KG1 (cell line): ENCODE measurements at regions not wholly inside any gene's neighbourhood (a gene's known extent, or its start where the extent isn't known, plus 50 kb on each side); places are given as distances from the start of the nearest gene placed in this dataset.

Experiments
- DNase-seq: peaks from one replicate; lab custom pipeline; 2025; lab: John Stamatoyannopoulos, UW

DNA sequence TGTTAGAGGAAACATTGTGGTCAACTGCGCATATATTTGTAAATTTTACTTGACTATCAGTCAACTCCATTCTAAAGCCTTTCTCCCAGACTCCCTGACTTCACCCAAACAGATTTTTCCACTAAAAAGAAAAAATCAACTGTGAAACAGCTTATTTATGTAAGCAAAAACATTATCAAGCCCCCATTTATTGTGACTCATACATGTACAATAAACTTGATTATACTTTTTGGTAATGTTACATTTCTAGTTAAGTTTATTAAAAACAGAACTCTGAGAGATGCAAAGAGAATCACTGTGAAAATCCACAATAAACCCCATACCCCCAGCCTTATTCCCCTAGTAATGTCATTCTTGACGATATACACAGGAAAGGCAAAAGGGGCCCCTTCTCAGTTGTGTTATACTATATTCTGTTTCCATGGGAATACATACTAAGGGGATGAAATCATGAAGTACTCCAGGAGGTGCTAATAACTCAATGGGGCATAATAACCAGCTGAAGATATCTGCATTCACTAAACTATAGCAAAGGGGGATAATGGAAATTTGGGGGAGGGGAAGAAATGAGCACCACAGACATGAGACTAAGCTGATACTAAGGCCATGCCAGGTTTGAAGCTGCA lies 616.0 kb downstream of the ACTL7B start:
- DNase-seq, result no peak

DNA sequence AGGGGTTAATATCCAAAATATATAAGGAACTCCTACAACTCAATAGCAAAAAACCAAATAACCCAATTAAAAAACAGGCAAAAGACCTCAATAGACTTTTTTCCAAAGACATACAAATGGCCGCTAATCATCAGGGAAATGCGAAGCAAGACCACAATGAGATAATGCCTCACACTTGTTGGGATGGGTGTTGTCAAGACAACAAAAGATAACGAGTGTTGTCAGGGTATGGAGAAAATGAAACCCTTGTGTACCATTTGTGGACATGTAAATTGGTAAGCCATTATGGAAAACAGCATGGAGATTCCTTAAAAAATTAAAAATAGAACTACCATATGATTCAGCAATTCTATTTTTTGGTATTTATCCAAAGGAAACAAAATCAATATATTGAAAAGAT lies 620.2 kb downstream of the ACTL7B start:
- DNase-seq, result no peak

- DNase-seq, result no peak
These were observed 621.0 kb downstream of the ACTL7B start for GRCh38 chr9:108234811-108235210.

GRCh38 chr9:108225149-108225800 lies 630.5 kb downstream of the ACTL7B start:
- no peak for DNase-seq

DNA sequence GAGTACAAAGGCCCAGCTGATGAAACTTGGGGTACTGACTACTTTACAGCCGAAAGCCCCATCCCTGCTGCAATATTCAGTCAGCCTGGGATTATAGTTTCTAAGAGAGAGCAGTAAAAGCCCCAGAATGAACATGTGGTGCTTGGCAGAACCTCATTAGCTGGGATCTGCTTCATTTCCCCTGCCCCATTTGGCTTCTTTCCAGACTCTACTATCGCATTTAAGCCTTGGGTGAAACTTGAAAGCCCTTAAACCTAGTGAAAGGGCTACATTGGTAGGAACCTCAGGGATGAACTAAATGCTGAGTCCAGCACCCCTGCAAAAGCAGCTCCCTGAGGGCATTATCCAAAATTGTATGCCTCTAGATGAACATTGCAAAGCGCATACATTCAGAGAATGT lies 631.1 kb downstream of the ACTL7B start:
- no peak for DNase-seq

GRCh38 chr9:108219664-108220063 lies 636.1 kb downstream of the ACTL7B start:
- DNase-seq, result no peak

DNA sequence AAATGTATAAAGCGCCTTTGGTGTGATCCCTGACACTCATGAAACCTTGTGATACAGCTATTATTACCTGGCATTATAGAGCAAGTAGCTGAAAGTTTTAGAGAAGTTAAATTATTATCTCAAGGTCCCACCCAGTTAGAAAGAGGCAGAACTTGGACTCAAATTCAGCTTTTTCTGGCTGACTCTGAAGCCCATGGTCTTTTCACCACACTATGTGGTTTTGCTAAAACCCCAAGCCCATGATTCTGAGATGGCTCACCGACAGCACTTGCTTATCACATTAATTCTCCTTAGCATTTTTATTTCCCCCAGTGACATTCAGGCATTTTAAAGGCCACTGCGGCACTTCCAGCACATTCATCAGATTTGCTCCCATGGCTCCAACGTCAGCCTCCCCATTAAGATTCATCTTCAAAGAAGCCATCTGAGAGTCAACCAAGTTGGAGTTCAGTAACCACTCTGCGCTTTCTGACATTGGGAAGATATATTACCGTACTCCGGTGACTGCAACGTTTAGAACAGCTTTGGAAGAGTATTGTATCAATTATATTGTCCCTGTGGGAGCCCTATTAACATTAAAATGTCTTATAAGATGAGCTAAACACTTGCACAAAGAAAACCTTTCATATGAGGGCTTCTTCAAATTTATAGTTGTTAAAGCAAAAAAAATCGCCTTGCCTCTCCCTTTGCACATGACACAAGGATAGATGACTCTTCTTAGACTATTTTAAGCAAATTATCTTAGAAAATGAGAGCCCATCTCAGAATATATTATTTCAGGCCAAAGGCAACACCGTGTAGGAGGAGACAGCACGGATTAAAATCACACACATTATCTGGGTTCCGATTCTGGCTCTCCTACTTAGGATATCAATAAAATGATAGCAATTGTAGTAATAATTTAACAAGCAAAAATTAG lies 638.1 kb downstream of the ACTL7B start:
- DNase-seq, result no peak

GRCh38 chr9:108213511-108213910 lies 642.3 kb downstream of the ACTL7B start:
- DNase-seq, result no peak

GRCh38 chr9:108212184-108212583 lies 643.6 kb downstream of the ACTL7B start:
- DNase-seq, result no peak

GRCh38 chr9:108211411-108211955 lies 644.3 kb downstream of the ACTL7B start:
- no peak for DNase-seq

DNA sequence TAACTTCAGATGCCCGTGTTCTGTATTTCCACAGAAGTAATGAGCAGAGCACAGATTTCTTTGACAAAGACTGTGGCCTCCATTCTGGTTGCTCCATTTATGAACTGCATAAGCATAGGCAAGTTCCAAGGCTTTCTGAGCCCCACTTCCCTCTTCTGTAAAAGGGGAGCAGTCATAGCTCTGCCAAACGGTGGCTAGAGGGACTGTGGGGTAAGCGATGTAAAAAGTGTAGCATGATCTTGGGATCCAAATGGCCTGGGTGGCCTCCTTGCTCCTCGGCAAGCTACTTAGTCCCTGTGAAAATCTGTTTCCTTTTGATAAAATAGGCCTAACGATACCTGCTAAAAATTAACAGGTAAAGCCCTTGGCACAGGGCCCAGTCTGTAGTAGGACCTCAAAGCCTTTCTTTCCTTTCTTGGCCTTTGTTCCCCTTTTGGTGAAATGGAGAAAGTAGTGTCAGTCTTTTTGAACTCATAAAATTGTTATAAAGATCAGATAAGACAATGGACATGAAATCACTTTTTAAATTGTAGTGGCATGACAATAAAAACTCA lies 646.6 kb downstream of the ACTL7B start:
- DNase-seq, result no peak

GRCh38 chr9:108207561-108208165 lies 648.1 kb downstream of the ACTL7B start:
- DNase-seq, result no peak

DNA sequence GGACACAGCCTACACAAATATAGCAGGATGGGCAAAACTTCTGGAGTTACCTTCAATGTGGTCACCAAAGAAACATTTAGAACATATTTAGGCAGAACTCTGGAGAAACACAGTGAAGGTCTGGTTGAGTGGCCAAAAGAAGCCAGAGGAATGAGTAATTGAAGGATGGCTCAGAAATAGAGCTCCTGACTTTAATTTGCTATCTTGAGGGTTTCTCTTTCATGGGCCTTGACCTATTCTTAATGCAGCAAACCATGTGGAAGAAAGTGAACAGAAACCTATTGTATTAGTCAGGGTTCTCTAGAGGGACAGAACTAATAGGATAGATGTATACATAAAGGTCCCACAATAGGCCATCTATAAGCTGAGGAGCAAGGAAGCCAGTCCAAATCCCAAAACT lies 650.5 kb downstream of the ACTL7B start:
- no peak for DNase-seq

DNA sequence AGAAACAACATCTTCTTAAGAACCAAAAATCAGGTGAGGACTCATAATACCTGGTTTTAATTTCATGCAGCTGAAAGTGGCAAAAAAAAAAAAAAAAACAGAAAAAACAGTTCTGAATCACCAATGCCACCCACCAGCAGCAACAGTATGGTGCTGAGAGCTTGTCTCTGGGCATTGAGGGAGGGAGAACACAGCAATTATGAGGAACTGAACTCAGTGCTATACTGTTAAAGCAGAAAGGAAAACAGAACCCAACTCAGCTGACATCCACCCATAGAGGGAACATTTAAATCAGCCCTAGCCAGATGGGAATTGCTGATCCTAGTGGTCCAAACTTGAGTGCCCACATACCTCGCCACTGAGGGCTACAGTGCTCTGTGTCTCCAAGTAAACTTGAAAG lies 657.9 kb downstream of the ACTL7B start:
- no peak for DNase-seq

GRCh38 chr9:108197008-108197365 lies 658.8 kb downstream of the ACTL7B start:
- DNase-seq, result no peak

GRCh38 chr9:108196332-108197007 lies 659.3 kb downstream of the ACTL7B start:
- DNase-seq, result no peak

DNA sequence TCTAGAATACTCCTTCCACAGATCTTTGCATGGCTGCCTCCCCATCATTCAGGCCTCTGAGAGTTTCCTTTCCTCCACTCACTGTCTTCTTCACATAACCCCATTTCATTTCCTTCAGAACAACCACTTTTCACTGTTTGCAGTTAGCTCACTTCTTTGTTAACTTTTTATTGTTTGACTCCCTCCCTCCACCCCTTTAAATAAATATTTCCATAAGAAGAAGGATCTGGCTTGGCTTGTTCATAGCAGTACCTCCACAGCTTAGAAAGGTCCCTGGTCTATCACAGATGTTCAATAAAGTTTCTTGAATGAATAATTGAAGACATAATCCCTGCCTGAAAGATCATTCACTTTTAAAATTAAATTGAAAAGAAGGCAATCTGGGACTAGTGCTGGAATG lies 661.6 kb downstream of the ACTL7B start:
- no peak for DNase-seq

GRCh38 chr9:108193026-108193710 lies 662.6 kb downstream of the ACTL7B start:
- no peak for DNase-seq

DNA sequence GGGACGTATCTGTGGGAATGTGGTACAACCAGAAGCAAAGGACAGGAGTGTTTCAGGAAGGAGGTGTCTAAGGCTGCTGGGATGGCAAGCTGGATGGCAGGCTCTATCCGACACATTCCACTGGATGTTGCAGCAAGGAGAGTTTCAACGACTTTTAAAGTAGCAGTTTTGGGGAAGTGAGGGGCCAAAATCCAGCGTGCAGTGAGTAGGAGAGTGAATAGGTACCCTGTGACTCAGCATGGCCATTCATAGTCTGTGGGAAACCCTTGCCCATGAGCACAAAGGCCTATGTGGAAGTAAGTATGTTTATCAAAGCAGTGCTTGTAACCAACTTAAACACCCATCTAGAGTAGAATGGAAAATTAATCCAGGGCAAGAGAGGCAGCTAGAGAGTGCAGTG lies 664.7 kb downstream of the ACTL7B start:
- DNase-seq, result no peak

GRCh38 chr9:108188976-108189375 lies 666.8 kb downstream of the ACTL7B start:
- no peak for DNase-seq

GRCh38 chr9:108188482-108188881 lies 667.3 kb downstream of the ACTL7B start:
- no peak for DNase-seq
